ENCODE measurements at regions not wholly inside any gene's neighbourhood (a gene's known extent, or its start where the extent isn't known, plus 50 kb on each side); places are given as distances from the start of the nearest gene placed in this dataset.

- 71% methylated on average over 7 of the region's 7 CpGs for WGBS
- TF ChIP-seq ZBTB33 (IDR thresholded peaks at IDR 0.05), result no peak
- no peak for TF ChIP-seq NR2F2 (IDR thresholded peaks at IDR 0.05)
- no peak for TF ChIP-seq EGR1 (IDR thresholded peaks at IDR 0.05; ENCODE audit: low read depth in 2 of 2)
- TF ChIP-seq HNF4G (IDR thresholded peaks at IDR 0.05), result no peak
- TF ChIP-seq CTCF (IDR thresholded peaks at IDR 0.05; ENCODE audit: low read depth, low read length, missing input control), result no peak
- no peak for TF ChIP-seq REST (IDR thresholded peaks at IDR 0.05)
- TF ChIP-seq MAX (IDR thresholded peaks at IDR 0.05), result no peak
- H3K9me3 ChIP-seq (ENCODE audit: control insufficient read depth in 4 of 4, low read length in 3 of 4), result no peaks in the 10 kb centered on the region
- H3K4me3 ChIP-seq (ENCODE audit: low read depth in 1 of 3, low read length in 3 of 3), result no peak overlapping the region
- peak; percentile 16 for DNase-seq (ENCODE audit: low spot score)
- H3K4me1 ChIP-seq (ENCODE audit: control insufficient read depth in 4 of 4, insufficient read depth in 4 of 4, low read length in 3 of 4), result no peaks in the 10 kb centered on the region
- H3K36me3 ChIP-seq (ENCODE audit: control insufficient read depth in 4 of 4, insufficient read depth in 3 of 4, low read depth in 1 of 4, low read length in 3 of 4), result no peaks in the 10 kb centered on the region
- no peaks in the 10 kb centered on the region for H3K27me3 ChIP-seq (ENCODE audit: control insufficient read depth in 4 of 4, insufficient read depth in 4 of 4, low read length in 3 of 4)
- H3K9ac ChIP-seq (ENCODE audit: low read depth in 1 of 2, low read length in 2 of 2), result no peak overlapping the region
- no peak overlapping the region for H3K27ac ChIP-seq (ENCODE audit: low read depth in 1 of 2, low read length in 2 of 2)
Measured at GRCh38 chr1:30372792-30373433, 350.5 kb downstream of the MATN1 start.

- H3K9ac ChIP-seq (ENCODE audit: low read depth in 1 of 2, low read length in 2 of 2), result no peak overlapping the region
- TF ChIP-seq EGR1 (IDR thresholded peaks at IDR 0.05; ENCODE audit: low read depth in 2 of 2) (no peak), ATF3 (IDR thresholded peaks at IDR 0.05) (no peak), YY1 (IDR thresholded peaks at IDR 0.05) (no peak), ZBTB33 (IDR thresholded peaks at IDR 0.05) (no peak), GABPA (IDR thresholded peaks at IDR 0.05 in 1 of 2, conservative IDR thresholded peaks at IDR 0.05 in 1 of 2) (no peak)
- H3K9me3 ChIP-seq (ENCODE audit: control insufficient read depth in 4 of 4, low read length in 3 of 4), result no peaks in the 10 kb centered on the region
- H3K4me3 ChIP-seq (ENCODE audit: low read depth in 1 of 3, low read length in 3 of 3), result no peak overlapping the region
- no peak overlapping the region for H3K27ac ChIP-seq (ENCODE audit: low read depth in 1 of 2, low read length in 2 of 2)
- H3K27me3 ChIP-seq (ENCODE audit: control insufficient read depth in 4 of 4, insufficient read depth in 4 of 4, low read length in 3 of 4), result no peaks in the 10 kb centered on the region
- H3K4me1 ChIP-seq (ENCODE audit: control insufficient read depth in 4 of 4, insufficient read depth in 4 of 4, low read length in 3 of 4), result no peaks in the 10 kb centered on the region
- DNase-seq (ENCODE audit: low spot score), result no peak
- H3K36me3 ChIP-seq (ENCODE audit: control insufficient read depth in 4 of 4, insufficient read depth in 3 of 4, low read depth in 1 of 4, low read length in 3 of 4), result no peaks in the 10 kb centered on the region
- WGBS, result 65% methylated on average over 7 of the region's 7 CpGs
Measured at GRCh38 chr1:30371888-30372791, 351.2 kb downstream of the MATN1 start.
